ENCODE measurements at regions not wholly inside any gene's neighbourhood (a gene's known extent, or its start where the extent isn't known, plus 50 kb on each side); places are given as distances from the start of the nearest gene placed in this dataset.

DNA sequence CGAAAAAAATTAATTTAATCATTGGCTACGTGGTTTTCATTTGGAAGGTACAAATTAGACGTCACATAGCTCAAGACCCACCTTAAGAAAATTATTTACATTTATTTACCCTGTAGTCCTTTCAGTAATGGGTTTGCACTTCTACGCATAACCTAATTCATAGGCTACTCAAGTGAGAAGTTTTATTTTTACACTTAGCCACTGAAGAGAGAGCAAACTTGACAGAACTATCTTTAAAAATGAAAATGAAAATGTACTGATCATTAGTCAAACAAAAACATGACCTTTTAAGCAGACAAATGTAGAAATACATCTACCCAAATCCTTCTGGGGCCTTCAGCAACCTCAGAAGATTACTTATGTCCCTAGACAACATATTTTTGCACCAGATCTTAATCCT lies 269.4 kb upstream of the TTC14 start:
- POLR2A ChIA-PET = no interaction called here
- TF ChIP-seq ZNF720 (CRISPR knock-in tag; IDR thresholded peaks at IDR 0.05) = no peak
- TF ChIP-seq ZNF44 (CRISPR knock-in tag; IDR thresholded peaks at IDR 0.05) = no peak
- TF ChIP-seq ZNF256 (CRISPR knock-in tag; conservative IDR thresholded peaks at IDR 0.05) = no peak
- no peak for TF ChIP-seq MED8 (CRISPR knock-in tag; IDR thresholded peaks at IDR 0.05; ENCODE audit: insufficient replicate concordance)
- TF ChIP-seq MED13 (CRISPR knock-in tag; IDR thresholded peaks at IDR 0.05) = no peak
- no peak for TF ChIP-seq HOXD1 (CRISPR knock-in tag; IDR thresholded peaks at IDR 0.05)
- TF ChIP-seq EZH2 (conservative IDR thresholded peaks at IDR 0.05; ENCODE audit: low read depth, low read length) = no peak
- TF ChIP-seq ZBTB3 (CRISPR knock-in tag; IDR thresholded peaks at IDR 0.05; ENCODE audit: borderline replicate concordance, low read depth) = no peak
- TF ChIP-seq, protein P1, sequence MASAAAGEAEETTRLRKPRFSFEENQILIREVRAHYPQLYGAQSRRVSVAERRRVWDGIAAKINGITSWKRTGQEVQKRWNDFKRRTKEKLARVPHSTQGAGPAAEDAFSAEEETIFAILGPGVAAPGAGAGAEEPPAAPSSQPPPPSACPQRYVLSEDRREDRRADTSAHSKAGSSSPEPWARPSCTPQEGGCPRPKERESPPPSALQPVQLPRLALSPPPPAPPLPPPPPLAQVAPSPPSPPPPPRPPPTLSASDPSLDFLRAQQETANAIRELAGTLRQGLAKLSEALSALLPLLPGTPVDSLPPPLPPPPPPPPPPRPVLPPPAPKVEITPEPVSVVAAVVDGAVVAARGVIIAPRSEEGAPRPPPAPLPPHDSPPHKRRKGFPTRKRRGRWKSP (CRISPR knock-in tag; IDR thresholded peaks at IDR 0.05) = no peak
- TF ChIP-seq ARID2 (CRISPR knock-in tag; IDR thresholded peaks at IDR 0.05; ENCODE audit: borderline replicate concordance) = no peak
- TF ChIP-seq BRD4 (CRISPR knock-in tag; IDR thresholded peaks at IDR 0.05) = no peak
- TF ChIP-seq CENPT (CRISPR knock-in tag; IDR thresholded peaks at IDR 0.05; ENCODE audit: low read depth) = no peak
- TF ChIP-seq YEATS2 (CRISPR knock-in tag; IDR thresholded peaks at IDR 0.05; ENCODE audit: borderline replicate concordance) = no peak
- TF ChIP-seq, protein P2, sequence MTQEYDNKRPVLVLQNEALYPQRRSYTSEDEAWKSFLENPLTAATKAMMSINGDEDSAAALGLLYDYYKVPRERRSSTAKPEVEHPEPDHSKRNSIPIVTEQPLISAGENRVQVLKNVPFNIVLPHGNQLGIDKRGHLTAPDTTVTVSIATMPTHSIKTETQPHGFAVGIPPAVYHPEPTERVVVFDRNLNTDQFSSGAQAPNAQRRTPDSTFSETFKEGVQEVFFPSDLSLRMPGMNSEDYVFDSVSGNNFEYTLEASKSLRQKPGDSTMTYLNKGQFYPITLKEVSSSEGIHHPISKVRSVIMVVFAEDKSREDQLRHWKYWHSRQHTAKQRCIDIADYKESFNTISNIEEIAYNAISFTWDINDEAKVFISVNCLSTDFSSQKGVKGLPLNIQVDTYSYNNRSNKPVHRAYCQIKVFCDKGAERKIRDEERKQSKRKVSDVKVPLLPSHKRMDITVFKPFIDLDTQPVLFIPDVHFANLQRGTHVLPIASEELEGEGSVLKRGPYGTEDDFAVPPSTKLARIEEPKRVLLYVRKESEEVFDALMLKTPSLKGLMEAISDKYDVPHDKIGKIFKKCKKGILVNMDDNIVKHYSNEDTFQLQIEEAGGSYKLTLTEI (CRISPR knock-in tag; conservative IDR thresholded peaks at IDR 0.05) = no peak
- TF ChIP-seq YY1 (IDR thresholded peaks at IDR 0.05; ENCODE audit: insufficient read depth, insufficient replicate concordance, low read depth, low read length) = no peak
- no peak for TF ChIP-seq ZSCAN31 (CRISPR knock-in tag; IDR thresholded peaks at IDR 0.05; ENCODE audit: low read depth)
- FAIRE-seq = no peak

More for the DNA sequence above, 269.4 kb upstream of the TTC14 start:
- WGBS (ENCODE audit: low lambda C conversion rate) = 25% methylated on average over 4 of the region's 4 CpGs
- Histone ChIP-seq H3K4me3 (replicated peaks in 1 of 3; ENCODE audit: insufficient read depth in 1 of 3, low read depth in 2 of 3, low read length in 3 of 3) (no peak overlapping the region), H3K27ac (ENCODE audit: extremely low read length, insufficient read depth, low read length) (no peak overlapping the region), H3K27me3 (ENCODE audit: control insufficient read depth in 1 of 2, insufficient read depth in 2 of 2, low read length in 2 of 2) (no peaks in the 10 kb centered on the region), H4K20me1 (ENCODE audit: insufficient read depth, low read length) (no peaks in the 10 kb centered on the region), H3K9ac (ENCODE audit: insufficient read depth, low read depth, low read length) (no peak overlapping the region), H3K4me1 (ENCODE audit: insufficient read depth, low read length) (no peaks in the 10 kb centered on the region), H3K79me2 (ENCODE audit: insufficient read depth, low read length) (no peaks in the 10 kb centered on the region), H3K36me3 (replicated peaks in 1 of 2; ENCODE audit: control insufficient read depth in 1 of 2, insufficient read depth in 2 of 2, low read length in 2 of 2) (no peaks in the 10 kb centered on the region), H3K4me2 (ENCODE audit: low read depth, low read length) (no peak overlapping the region), H3K9me3 (ENCODE audit: low read length) (no peaks in the 10 kb centered on the region), H2AFZ (ENCODE audit: low read length) (no peak overlapping the region)
- DNase-seq (ENCODE audit: low spot score) (no peak), ATAC-seq (no peak)
- intact Hi-C loops (cut with micrococcal nuclease; ENCODE audit: unreplicated experiment) (no loop called here), in situ Hi-C loops (cut with HindIII; ENCODE audit: extremely low pct_ligation_motif_present, low pct_unique_long_range_greater_than_20kb) (no loop called here)
- CTCF ChIA-PET (ENCODE audit: low intra/inter-chr PET ratio, low total read pairs) = no interaction called here
- BruUV-seq (replicated peaks) = no TSS peak
